ENCODE measurements at regions not wholly inside any gene's neighbourhood (a gene's known extent, or its start where the extent isn't known, plus 50 kb on each side); places are given as distances from the start of the nearest gene placed in this dataset.

DNA sequence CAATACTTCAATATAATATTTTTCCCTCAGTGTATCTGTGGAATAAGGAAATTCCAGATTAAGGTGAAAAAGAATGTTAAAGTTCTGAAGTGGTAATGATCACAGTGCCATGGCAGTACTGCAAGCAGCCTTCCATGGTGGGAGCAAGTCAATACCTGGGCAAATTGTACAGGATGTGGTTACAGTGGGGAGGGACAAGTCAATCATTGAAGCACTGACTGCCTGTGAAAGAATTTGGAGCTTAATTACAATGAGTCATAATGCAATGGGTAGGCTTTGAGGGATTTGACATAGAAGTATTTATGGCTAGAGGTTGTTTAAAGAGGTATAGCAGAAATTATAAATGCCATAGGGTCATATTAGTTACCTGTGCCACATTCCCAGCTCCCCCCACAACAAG is 786.5 kb upstream of the ACO1 start:
- H3K36me3 Mint-ChIP-seq: no peaks in the 10 kb centered on the region
- H3K27ac ChIP-seq: no peak overlapping the region
- H3K9me3 ChIP-seq (ENCODE audit: low read depth): no peaks in the 10 kb centered on the region
- H3K4me1 Mint-ChIP-seq: no peaks in the 10 kb centered on the region
- no peaks in the 10 kb centered on the region for H3K27me3 Mint-ChIP-seq (ENCODE audit: insufficient read depth, low read depth)
- H3F3A ChIP-seq (ENCODE audit: low read depth): no peaks in the 10 kb centered on the region
- no peak overlapping the region for H3K27ac Mint-ChIP-seq
- no peaks in the 10 kb centered on the region for H3K9me3 Mint-ChIP-seq
- no peak overlapping the region for H3K9ac ChIP-seq
- no peak overlapping the region for H3K4me3 ChIP-seq
- no peak overlapping the region for H3K4me3 Mint-ChIP-seq
- H3K36me3 ChIP-seq: no peaks in the 10 kb centered on the region
- H3K4me2 ChIP-seq: no peak overlapping the region
- no peaks in the 10 kb centered on the region for H3K4me1 ChIP-seq
- H4K20me1 ChIP-seq (ENCODE audit: low read depth): no peaks in the 10 kb centered on the region
- H3K79me2 ChIP-seq (ENCODE audit: low read depth): no peaks in the 10 kb centered on the region
- TF ChIP-seq EZH2phosphoT487 (IDR thresholded peaks at IDR 0.05): no peak
- TF ChIP-seq, protein P1, sequence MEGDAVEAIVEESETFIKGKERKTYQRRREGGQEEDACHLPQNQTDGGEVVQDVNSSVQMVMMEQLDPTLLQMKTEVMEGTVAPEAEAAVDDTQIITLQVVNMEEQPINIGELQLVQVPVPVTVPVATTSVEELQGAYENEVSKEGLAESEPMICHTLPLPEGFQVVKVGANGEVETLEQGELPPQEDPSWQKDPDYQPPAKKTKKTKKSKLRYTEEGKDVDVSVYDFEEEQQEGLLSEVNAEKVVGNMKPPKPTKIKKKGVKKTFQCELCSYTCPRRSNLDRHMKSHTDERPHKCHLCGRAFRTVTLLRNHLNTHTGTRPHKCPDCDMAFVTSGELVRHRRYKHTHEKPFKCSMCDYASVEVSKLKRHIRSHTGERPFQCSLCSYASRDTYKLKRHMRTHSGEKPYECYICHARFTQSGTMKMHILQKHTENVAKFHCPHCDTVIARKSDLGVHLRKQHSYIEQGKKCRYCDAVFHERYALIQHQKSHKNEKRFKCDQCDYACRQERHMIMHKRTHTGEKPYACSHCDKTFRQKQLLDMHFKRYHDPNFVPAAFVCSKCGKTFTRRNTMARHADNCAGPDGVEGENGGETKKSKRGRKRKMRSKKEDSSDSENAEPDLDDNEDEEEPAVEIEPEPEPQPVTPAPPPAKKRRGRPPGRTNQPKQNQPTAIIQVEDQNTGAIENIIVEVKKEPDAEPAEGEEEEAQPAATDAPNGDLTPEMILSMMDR (IDR thresholded peaks at IDR 0.05): no peak
- no peak for TF ChIP-seq EZH2 (IDR thresholded peaks at IDR 0.05)
- H3K27me3 ChIP-seq: no peaks in the 10 kb centered on the region
- no peak for DNase-seq (ENCODE audit: low spot score)
- no peak overlapping the region for H2AFZ ChIP-seq (replicated peaks)

DNA sequence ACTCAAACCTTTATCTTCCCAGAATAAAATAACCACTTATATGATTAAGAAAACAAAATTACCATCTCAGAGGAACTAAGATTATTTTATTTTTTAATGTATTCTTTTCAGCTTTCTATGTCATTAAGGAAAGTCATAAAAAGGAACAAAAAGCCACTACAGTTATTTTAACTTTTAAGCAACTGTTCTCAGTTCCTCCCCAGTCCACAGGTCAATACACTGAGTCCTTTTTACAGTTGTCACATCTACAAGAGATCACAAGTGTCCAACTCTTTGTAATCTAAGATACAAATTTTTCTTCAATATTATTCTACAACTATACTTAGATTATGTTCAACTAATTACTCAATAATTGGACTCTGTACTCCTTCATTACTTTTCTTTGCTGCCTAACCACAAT is 782.8 kb upstream of the ACO1 start:
- no peak for DNase-seq (ENCODE audit: low spot score)
- Histone ChIP-seq H3K36me3 (no peaks in the 10 kb centered on the region), H3F3A (ENCODE audit: low read depth) (no peaks in the 10 kb centered on the region), H3K27me3 (no peaks in the 10 kb centered on the region), H3K79me2 (ENCODE audit: low read depth) (no peaks in the 10 kb centered on the region), H3K9me3 (ENCODE audit: low read depth) (no peaks in the 10 kb centered on the region), H3K4me2 (no peak overlapping the region), H3K27ac (no peak overlapping the region), H4K20me1 (ENCODE audit: low read depth) (no peaks in the 10 kb centered on the region), H2AFZ (replicated peaks) (no peak overlapping the region), H3K4me1 (no peaks in the 10 kb centered on the region), H3K4me3 (no peak overlapping the region), H3K9ac (no peak overlapping the region)
- Mint-ChIP-seq H3K4me1 (no peaks in the 10 kb centered on the region), H3K4me3 (no peak overlapping the region), H3K36me3 (no peaks in the 10 kb centered on the region), H3K27me3 (ENCODE audit: insufficient read depth, low read depth) (peaks cover 2% of the 10 kb centered on the region), H3K9me3 (no peaks in the 10 kb centered on the region), H3K27ac (no peak overlapping the region)
- TF ChIP-seq EZH2phosphoT487 (IDR thresholded peaks at IDR 0.05): no peak
- TF ChIP-seq, protein P1 (IDR thresholded peaks at IDR 0.05): no peak
- no peak for TF ChIP-seq EZH2 (IDR thresholded peaks at IDR 0.05)

DNA sequence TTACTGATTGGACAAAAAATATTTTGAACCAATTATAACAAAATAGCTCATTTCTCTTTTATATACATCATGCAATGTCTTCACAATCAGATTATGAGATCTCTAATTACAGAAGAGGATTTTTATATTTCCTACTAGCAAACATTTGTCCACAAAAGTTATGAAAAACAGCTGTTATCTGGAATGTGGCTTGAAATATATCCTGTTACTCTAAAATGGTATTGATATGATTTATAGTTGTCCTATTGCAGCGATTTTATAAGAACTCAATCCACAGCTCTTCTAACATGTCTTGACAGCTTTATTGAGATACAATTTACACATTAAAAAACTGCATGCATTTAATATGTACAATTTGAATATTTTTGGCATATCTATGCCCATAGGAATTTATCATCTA is 779.9 kb upstream of the ACO1 start:
- Histone ChIP-seq H2AFZ (replicated peaks) (no peak overlapping the region), H3K79me2 (ENCODE audit: low read depth) (no peaks in the 10 kb centered on the region), H4K20me1 (ENCODE audit: low read depth) (no peaks in the 10 kb centered on the region), H3K27me3 (no peaks in the 10 kb centered on the region), H3K36me3 (no peaks in the 10 kb centered on the region), H3K4me3 (no peak overlapping the region), H3K4me1 (no peaks in the 10 kb centered on the region), H3K9me3 (ENCODE audit: low read depth) (no peaks in the 10 kb centered on the region), H3K9ac (no peak overlapping the region), H3F3A (ENCODE audit: low read depth) (no peaks in the 10 kb centered on the region), H3K27ac (no peak overlapping the region), H3K4me2 (no peak overlapping the region)
- H3K9me3 Mint-ChIP-seq: no peaks in the 10 kb centered on the region
- TF ChIP-seq, protein P1 (IDR thresholded peaks at IDR 0.05): no peak
- TF ChIP-seq EZH2phosphoT487 (IDR thresholded peaks at IDR 0.05): no peak
- H3K4me1 Mint-ChIP-seq: no peaks in the 10 kb centered on the region
- no peaks in the 10 kb centered on the region for H3K36me3 Mint-ChIP-seq
- H3K4me3 Mint-ChIP-seq: no peak overlapping the region
- no peak for DNase-seq (ENCODE audit: low spot score)
- H3K27me3 Mint-ChIP-seq (ENCODE audit: insufficient read depth, low read depth): peaks cover 2% of the 10 kb centered on the region
- no peak overlapping the region for H3K27ac Mint-ChIP-seq

DNA sequence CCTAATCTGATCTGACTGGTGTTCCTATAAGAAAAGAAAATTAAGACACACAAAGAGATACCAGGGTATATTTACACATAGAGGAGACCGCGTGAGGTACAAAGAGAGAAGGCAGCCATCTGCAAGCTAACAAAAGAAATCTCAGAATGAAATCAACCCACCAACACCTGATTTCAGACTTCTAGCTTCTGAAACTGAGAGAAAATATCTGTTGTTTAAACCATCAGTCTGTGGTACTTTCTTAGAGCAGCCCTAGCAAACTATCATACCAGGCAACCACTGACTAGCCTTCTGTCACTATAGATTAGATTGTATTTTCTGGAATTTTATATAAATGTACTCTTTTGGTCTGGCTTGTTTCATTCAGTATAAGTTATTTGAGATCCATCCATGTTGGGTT is 779.3 kb upstream of the ACO1 start:
- peaks cover 2% of the 10 kb centered on the region for H3K27me3 Mint-ChIP-seq (ENCODE audit: insufficient read depth, low read depth)
- no peaks in the 10 kb centered on the region for H3K27me3 ChIP-seq
- H3K4me3 ChIP-seq: no peak overlapping the region
- no peaks in the 10 kb centered on the region for H3K36me3 ChIP-seq
- no peak overlapping the region for H2AFZ ChIP-seq (replicated peaks)
- no peaks in the 10 kb centered on the region for H3K36me3 Mint-ChIP-seq
- H3K27ac Mint-ChIP-seq: no peak overlapping the region
- no peaks in the 10 kb centered on the region for H3F3A ChIP-seq (ENCODE audit: low read depth)
- no peak overlapping the region for H3K4me2 ChIP-seq
- H3K79me2 ChIP-seq (ENCODE audit: low read depth): no peaks in the 10 kb centered on the region
- H3K4me1 Mint-ChIP-seq: no peaks in the 10 kb centered on the region
- H3K4me3 Mint-ChIP-seq: no peak overlapping the region
- H3K9me3 ChIP-seq (ENCODE audit: low read depth): no peaks in the 10 kb centered on the region
- no peaks in the 10 kb centered on the region for H3K9me3 Mint-ChIP-seq
- no peaks in the 10 kb centered on the region for H3K4me1 ChIP-seq
- TF ChIP-seq EZH2phosphoT487 (IDR thresholded peaks at IDR 0.05) (no peak), EZH2 (IDR thresholded peaks at IDR 0.05) (no peak)
- TF ChIP-seq, protein P1 (IDR thresholded peaks at IDR 0.05): no peak
- DNase-seq (ENCODE audit: low spot score): no peak
- no peak overlapping the region for H3K27ac ChIP-seq
- no peaks in the 10 kb centered on the region for H4K20me1 ChIP-seq (ENCODE audit: low read depth)
- no peak overlapping the region for H3K9ac ChIP-seq

Measured in neural progenitor cell (in vitro differentiated cells).